K562 (cell line): ENCODE measurements at regions not wholly inside any gene's neighbourhood (a gene's known extent, or its start where the extent isn't known, plus 50 kb on each side); places are given as distances from the start of the nearest gene placed in this dataset.

Experiments
- BACH1 ChIP-seq: fragments of 200-800 bp; sonication (Bioruptor generic); IDR thresholded peaks from 2 replicates; pipeline ENCODE4 v1.6.1; 2016; ENCODE audit warnings: missing genetic modification characterization, missing compliant biosample characterization
- C11orf30 ChIP-seq: fragments of 450-650 bp; IDR thresholded peaks from 2 replicates; pipeline ENCODE4 v1.6.1; 2016; ENCODE audit warnings: low read depth, mild to moderate bottlenecking
- DPF2 ChIP-seq: fragments of 450-650 bp; IDR thresholded peaks from 2 replicates; pipeline ENCODE4 v1.6.1; 2016
- ERF ChIP-seq: fragments of 450-650 bp; formaldehyde crosslinking; IDR thresholded peaks from 2 replicates; pipeline ENCODE4 v1.4.0; 2020; ENCODE audit warnings: mild to moderate bottlenecking, mixed read lengths
- EZH2 ChIP-seq: IDR thresholded peaks from 2 replicates; pipeline ENCODE4 v1.6.1; 2012; ENCODE audit warnings: low read depth, mild to moderate bottlenecking, inconsistent platforms, low read length, borderline replicate concordance
- FUS ChIP-seq: fragments of 200-400 bp; formaldehyde crosslinking; optimal IDR thresholded peaks from 2 replicates; pipeline ENCODE3; 2017; ENCODE audit warnings: low read depth, low read length
- HDAC6 ChIP-seq: IDR thresholded peaks from 2 replicates; pipeline ENCODE4 v1.6.1; 2012; ENCODE audit warnings: low read depth, mild to moderate bottlenecking, control low read depth, inconsistent platforms, low read length, moderate library complexity
- MAFF ChIP-seq: IDR thresholded peaks from 2 replicates; pipeline ENCODE4 v1.6.1; 2012; ENCODE audit warnings: low read length, improper control_type of control experiment
- MAFG ChIP-seq: fragments of 450-650 bp; conservative IDR thresholded peaks from 2 replicates; pipeline ENCODE4 v1.6.1; 2016; ENCODE audit warnings: missing genetic modification characterization, missing compliant biosample characterization
- MAFK ChIP-seq: IDR thresholded peaks from 2 replicates; pipeline ENCODE4 v1.6.1; 2011; ENCODE audit warnings: low read length, improper control_type of control experiment
- NFE2 ChIP-seq: IDR thresholded peaks from 2 replicates; pipeline ENCODE4 v1.6.1; 2014; ENCODE audit warnings: antibody characterized with exemption, low read depth
- NFRKB ChIP-seq: fragments of 450-650 bp; IDR thresholded peaks from 2 replicates; pipeline ENCODE4 v1.6.1; 2016; ENCODE audit warnings: low read depth
- NUFIP1 ChIP-seq: fragments of 450-650 bp; IDR thresholded peaks from 2 replicates; pipeline ENCODE4 v1.6.1; 2018; ENCODE audit not compliant: partially characterized antibody
- RAD21 ChIP-seq, 2 experiments: fragments of 250-450 bp in 1 of 2; fragments of 450-650 bp in 1 of 2; sonication (Bioruptor Pico) in 1 of 2; formaldehyde crosslinking in 1 of 2; IDR thresholded peaks in 1 of 2; conservative IDR thresholded peaks in 1 of 2; 2 replicates each; pipeline versions ENCODE4 v1.4.0 to v1.8.0; 2020 to 2022; ENCODE audit warnings: mild to moderate bottlenecking in 2 of 2, moderate library complexity in 1 of 2
- SAP30 ChIP-seq: fragments of 200-600 bp; sonication (generic); IDR thresholded peaks from 2 replicates; pipeline ENCODE4 v1.6.1; 2012; ENCODE audit warnings: borderline replicate concordance, low read depth, mild to moderate bottlenecking, moderate library complexity, low read length, control low read depth, inconsistent platforms; ENCODE audit not compliant: insufficient read depth, poor library complexity, severe bottlenecking
- TBL1XR1 ChIP-seq, 2 experiments: IDR thresholded peaks; 2 replicates each; pipeline ENCODE4 v1.6.1; 2012; ENCODE audit warnings: improper control_type of control experiment in 2 of 2, low read length in 2 of 2, mild to moderate bottlenecking in 1 of 2
- ZNF239 ChIP-seq: fragments of 250-450 bp; sonication (Bioruptor Pico); IDR thresholded peaks from 2 replicates; pipeline ENCODE4 v1.4.0; 2020; ENCODE audit warnings: mild to moderate bottlenecking
- ZNF766 ChIP-seq: fragments of 200-800 bp; sonication (Bioruptor generic); conservative IDR thresholded peaks from 2 replicates; pipeline ENCODE4 v1.6.1; 2016; ENCODE audit warnings: missing genetic modification characterization, missing compliant biosample characterization
- TF ChIP-seq, protein P1 (sequence below), 2 experiments: fragments of 150-350 bp in 1 of 2; IDR thresholded peaks; 2 replicates each; pipeline ENCODE4 v1.6.1; 2012 to 2016; ENCODE audit warnings: low read depth in 2 of 2, low read length in 2 of 2, mild to moderate bottlenecking in 1 of 2, moderate library complexity in 1 of 2
- TF ChIP-seq, protein P2 (sequence below), 2 experiments: fragments of 450-650 bp in 1 of 2; sonication (generic) in 1 of 2; formaldehyde crosslinking in 1 of 2; IDR thresholded peaks in 1 of 2; conservative IDR thresholded peaks in 1 of 2; 2 replicates each; pipeline versions ENCODE4 v1.6.1 to v1.8.1; 2016 to 2023; ENCODE audit warnings: mild to moderate bottlenecking in 2 of 2, moderate library complexity in 2 of 2, inconsistent platforms in 1 of 2, missing genetic modification reagents in 1 of 2
- TF ChIP-seq, protein P3 (sequence below): fragments of 250-450 bp; sonication (Bioruptor Pico); IDR thresholded peaks from 2 replicates; pipeline ENCODE4 v1.8.0; 2021; ENCODE audit warnings: borderline replicate concordance, mild to moderate bottlenecking, moderate library complexity; ENCODE audit not compliant: poor library complexity, severe bottlenecking

DNA sequence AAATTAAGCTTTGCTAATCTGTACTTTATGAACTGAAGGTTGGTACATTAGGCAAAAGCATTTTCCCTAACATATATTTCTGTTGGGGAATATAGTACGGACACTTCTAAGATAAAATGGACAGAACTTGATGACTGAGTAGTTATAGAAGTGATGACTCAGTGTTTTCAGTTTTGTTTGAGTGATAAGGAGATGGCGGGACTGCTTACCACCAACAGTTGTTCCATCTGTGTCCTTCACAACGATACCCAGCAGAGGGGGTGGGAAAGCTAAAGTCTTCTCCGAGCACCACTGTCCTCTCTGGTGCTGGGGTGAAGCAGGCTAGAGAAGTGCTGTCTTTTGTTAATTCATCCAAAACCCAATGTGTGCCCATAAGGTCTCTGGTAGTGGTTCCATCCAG lies 195.8 kb downstream of the CD47 start (continued):
- TF ChIP-seq NFRKB (no peak), ERF (CRISPR knock-in tag) (no peak), BACH1 (tag) (peak; percentile 82), SAP30 (no peak), C11orf30 (peak; percentile 96), FUS (no peak), RAD21 (CRISPR knock-in tag; conservative IDR thresholded peaks at IDR 0.05 in 1 of 2, IDR thresholded peaks at IDR 0.05 in 1 of 2) (peak; percentile 30 to 53; a peak in 3 of 4 replicates), NUFIP1 (no peak), NFE2 (peak; percentile 73), HDAC6 (no peak), ZNF766 (CRISPR knock-in tag) (no peak), TBL1XR1 (IDR thresholded peaks at IDR 0.05; ENCODE audit: low read length in 2 of 2) (no peak), MAFG (tag) (peak; percentile 99), MAFF (peak; percentile 94), MAFK (peak; percentile 95), EZH2 (no peak), ZNF239 (CRISPR knock-in tag) (no peak), DPF2 (peak; percentile 56; the same call in 1 of the 2 replicates)
- TF ChIP-seq, protein P1, sequence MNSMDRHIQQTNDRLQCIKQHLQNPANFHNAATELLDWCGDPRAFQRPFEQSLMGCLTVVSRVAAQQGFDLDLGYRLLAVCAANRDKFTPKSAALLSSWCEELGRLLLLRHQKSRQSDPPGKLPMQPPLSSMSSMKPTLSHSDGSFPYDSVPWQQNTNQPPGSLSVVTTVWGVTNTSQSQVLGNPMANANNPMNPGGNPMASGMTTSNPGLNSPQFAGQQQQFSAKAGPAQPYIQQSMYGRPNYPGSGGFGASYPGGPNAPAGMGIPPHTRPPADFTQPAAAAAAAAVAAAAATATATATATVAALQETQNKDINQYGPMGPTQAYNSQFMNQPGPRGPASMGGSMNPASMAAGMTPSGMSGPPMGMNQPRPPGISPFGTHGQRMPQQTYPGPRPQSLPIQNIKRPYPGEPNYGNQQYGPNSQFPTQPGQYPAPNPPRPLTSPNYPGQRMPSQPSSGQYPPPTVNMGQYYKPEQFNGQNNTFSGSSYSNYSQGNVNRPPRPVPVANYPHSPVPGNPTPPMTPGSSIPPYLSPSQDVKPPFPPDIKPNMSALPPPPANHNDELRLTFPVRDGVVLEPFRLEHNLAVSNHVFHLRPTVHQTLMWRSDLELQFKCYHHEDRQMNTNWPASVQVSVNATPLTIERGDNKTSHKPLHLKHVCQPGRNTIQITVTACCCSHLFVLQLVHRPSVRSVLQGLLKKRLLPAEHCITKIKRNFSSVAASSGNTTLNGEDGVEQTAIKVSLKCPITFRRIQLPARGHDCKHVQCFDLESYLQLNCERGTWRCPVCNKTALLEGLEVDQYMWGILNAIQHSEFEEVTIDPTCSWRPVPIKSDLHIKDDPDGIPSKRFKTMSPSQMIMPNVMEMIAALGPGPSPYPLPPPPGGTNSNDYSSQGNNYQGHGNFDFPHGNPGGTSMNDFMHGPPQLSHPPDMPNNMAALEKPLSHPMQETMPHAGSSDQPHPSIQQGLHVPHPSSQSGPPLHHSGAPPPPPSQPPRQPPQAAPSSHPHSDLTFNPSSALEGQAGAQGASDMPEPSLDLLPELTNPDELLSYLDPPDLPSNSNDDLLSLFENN (IDR thresholded peaks at IDR 0.05; ENCODE audit: low read depth in 2 of 2, low read length in 2 of 2): no peak
- TF ChIP-seq, protein P2, sequence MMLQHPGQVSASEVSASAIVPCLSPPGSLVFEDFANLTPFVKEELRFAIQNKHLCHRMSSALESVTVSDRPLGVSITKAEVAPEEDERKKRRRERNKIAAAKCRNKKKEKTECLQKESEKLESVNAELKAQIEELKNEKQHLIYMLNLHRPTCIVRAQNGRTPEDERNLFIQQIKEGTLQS (IDR thresholded peaks at IDR 0.05): peak; percentile 63
- TF ChIP-seq, protein P2 (CRISPR knock-in tag; conservative IDR thresholded peaks at IDR 0.05): no peak
- TF ChIP-seq, protein P3, sequence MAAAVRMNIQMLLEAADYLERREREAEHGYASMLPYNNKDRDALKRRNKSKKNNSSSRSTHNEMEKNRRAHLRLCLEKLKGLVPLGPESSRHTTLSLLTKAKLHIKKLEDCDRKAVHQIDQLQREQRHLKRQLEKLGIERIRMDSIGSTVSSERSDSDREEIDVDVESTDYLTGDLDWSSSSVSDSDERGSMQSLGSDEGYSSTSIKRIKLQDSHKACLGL (CRISPR knock-in tag): no peak
